Right cardiac atrium (tissue), 5 donors: ENCODE measurements at regions not wholly inside any gene's neighbourhood (a gene's known extent, or its start where the extent isn't known, plus 50 kb on each side); places are given as distances from the start of the nearest gene placed in this dataset.

ENCODE experiments used
- ATAC-seq, 2 donors: fragments of 200-7000 bp; cut with Tn5 transposase; one replicate each; pipeline versions ENCODE4 v1.8.0 to v1.9.1; 2020; ENCODE audit warnings: moderate library complexity in 2 of 2, mild to moderate bottlenecking in 1 of 2
- DNase-seq, 3 donors: peaks; one replicate each; pipeline ENCODE4 v3.0.0-alpha.2; 2020
- H3K27ac ChIP-seq: one replicate; pipeline ENCODE4 v1.5.1; 2013; ENCODE audit warnings: mild to moderate bottlenecking, low read length, control low read depth, moderate library complexity
- H3K27me3 ChIP-seq: one replicate; pipeline ENCODE4 v1.6.1; 2013; ENCODE audit not compliant: control insufficient read depth, insufficient read depth
- H3K4me1 ChIP-seq: one replicate; pipeline ENCODE4 v1.6.1; 2013; ENCODE audit warnings: low read length; ENCODE audit not compliant: control insufficient read depth, insufficient read depth
- H3K4me3 ChIP-seq: one replicate; pipeline ENCODE4 v1.5.1; 2013; ENCODE audit warnings: low read length, control low read depth
- H3K9me3 ChIP-seq: one replicate; pipeline ENCODE4 v1.6.1; 2013; ENCODE audit warnings: low read length; ENCODE audit not compliant: control insufficient read depth
- WGBS: extraction: QIAGEN DNeasy Blood & Tissue Kit; methylation state at CpG from one replicate; pipeline ENCODE4 v1.1.7; 2013; 5-methylcytosine and 5-hydroxymethylcytosine counted together
- intact Hi-C, 4 donors: fragments of 100-400 bp; cut with DNase I; formaldehyde crosslinking; loops; one replicate each; pipeline versions ENCODE4 v1.11.0 to v1.14.0; 2022 to 2023
- donor health status: healthy with polysubstance abuse.
- donor health status: DM: no; HTN: yes; CAD: no.
- donor health status: DM: no; HTN: no; CAD: no.
- donor health status: DM: no; HTN: yes; CAD: no; lungs with severe emphysema.
- donor health status: DM: yes; HTN: yes; CAD: no.

DNA sequence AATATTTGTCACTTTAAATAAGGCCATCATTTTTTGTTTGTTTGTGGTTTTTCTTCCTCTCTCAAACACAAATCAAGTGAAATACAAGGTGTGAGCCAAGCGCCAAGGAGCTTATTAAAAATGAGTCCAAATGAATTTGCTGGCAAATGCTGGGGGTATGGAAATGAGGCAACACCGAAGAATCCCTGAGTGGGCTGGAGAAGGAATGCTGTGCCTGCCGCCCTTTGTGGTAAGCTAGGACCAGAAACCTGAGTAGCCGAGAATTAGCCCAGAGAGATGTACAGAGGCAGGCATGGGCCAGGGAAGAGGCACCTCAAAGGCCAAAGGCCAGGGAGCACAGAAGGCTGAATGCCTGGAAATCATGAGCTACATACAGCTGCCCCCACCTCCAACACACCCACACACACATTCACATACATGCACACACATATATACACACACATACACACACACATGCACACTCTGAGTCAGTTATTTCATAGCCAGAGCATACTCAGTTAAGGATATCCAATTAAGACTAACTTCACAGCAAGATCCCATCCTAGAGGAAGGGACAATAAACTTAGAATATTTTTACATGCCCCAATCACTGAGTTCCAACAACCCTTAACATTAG is 266.1 kb upstream of the DYNLRB2 start:
- DNase-seq (no peak), ATAC-seq (no peak)
- no peak overlapping the region for H3K27ac ChIP-seq
- no peak overlapping the region for H3K4me3 ChIP-seq
- H3K9me3 ChIP-seq: no peaks in the 10 kb centered on the region
- no peaks in the 10 kb centered on the region for H3K4me1 ChIP-seq
- WGBS: 82% methylated on average over 4 of the region's 4 CpGs
- intact Hi-C loops: no loop called here
- no peaks in the 10 kb centered on the region for H3K27me3 ChIP-seq

- WGBS: 84% methylated on average over 4 of the region's 4 CpGs
Measured at GRCh38 chr16:80273635-80274538, 266.9 kb upstream of the DYNLRB2 start.

DNA sequence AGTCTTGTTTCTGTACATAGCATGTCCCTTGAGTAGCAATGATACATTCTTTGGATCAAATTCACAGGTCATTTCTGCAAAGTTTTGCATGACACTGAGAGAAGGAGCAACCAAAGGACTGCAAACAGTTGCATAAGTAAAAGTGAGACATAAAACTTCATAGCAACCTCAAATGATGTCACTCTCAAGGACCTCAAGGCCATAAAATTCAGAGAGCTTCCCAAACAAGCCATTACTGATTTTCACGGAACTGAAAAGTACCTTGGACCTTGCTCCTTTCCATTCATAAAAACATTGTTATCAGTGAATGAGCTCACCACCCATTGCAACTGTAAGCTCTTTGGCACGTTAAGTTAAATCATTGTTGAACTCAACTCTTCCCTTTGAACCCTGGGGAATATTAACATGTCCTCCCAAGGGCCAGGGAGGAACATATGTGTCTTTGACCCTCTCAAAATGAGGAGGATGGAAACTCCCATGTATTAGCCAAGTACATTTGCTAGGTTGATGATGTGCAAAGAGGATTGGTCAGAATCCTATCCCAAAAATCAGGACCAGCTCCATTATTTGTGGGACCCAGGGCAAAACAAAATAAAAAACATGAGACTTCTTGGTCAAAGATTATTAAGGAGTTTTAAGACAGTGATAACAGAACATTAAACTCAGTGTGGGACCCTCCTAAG is 275.0 kb upstream of the DYNLRB2 start:
- intact Hi-C loops: no loop called here
- DNase-seq (no peak), ATAC-seq (no peak)
- WGBS: 49% methylated on average over 2 of the region's 2 CpGs
- H3K27me3 ChIP-seq: no peaks in the 10 kb centered on the region
- H3K9me3 ChIP-seq: no peaks in the 10 kb centered on the region
- no peak overlapping the region for H3K4me3 ChIP-seq
- H3K27ac ChIP-seq: no peak overlapping the region
- no peaks in the 10 kb centered on the region for H3K4me1 ChIP-seq

More at GRCh38 chr16:80273635-80274538, 266.9 kb upstream of the DYNLRB2 start:
- ATAC-seq: no peak
- Histone ChIP-seq H3K27me3 (no peaks in the 10 kb centered on the region), H3K27ac (no peak overlapping the region), H3K4me1 (no peaks in the 10 kb centered on the region), H3K9me3 (no peaks in the 10 kb centered on the region), H3K4me3 (no peak overlapping the region)
- DNase-seq: no peak
- intact Hi-C loops: no loop called here

GRCh38 chr16:80263848-80264694 is 276.7 kb upstream of the DYNLRB2 start:
- ATAC-seq (no peak), DNase-seq (no peak)
- H3K4me1 ChIP-seq: no peaks in the 10 kb centered on the region
- no peaks in the 10 kb centered on the region for H3K27me3 ChIP-seq
- 89% methylated on average over 6 of the region's 6 CpGs for WGBS
- intact Hi-C loops: no loop called here
- H3K27ac ChIP-seq: no peak overlapping the region
- H3K4me3 ChIP-seq: no peak overlapping the region
- H3K9me3 ChIP-seq: no peaks in the 10 kb centered on the region

GRCh38 chr16:80263181-80263823 is 277.5 kb upstream of the DYNLRB2 start:
- no peaks in the 10 kb centered on the region for H3K4me1 ChIP-seq
- H3K27me3 ChIP-seq: no peaks in the 10 kb centered on the region
- no peak for ATAC-seq
- no peak overlapping the region for H3K27ac ChIP-seq
- no peak for DNase-seq
- no peaks in the 10 kb centered on the region for H3K9me3 ChIP-seq
- intact Hi-C loops: no loop called here
- 82% methylated on average over 4 of the region's 4 CpGs for WGBS
- H3K4me3 ChIP-seq: no peak overlapping the region

DNA sequence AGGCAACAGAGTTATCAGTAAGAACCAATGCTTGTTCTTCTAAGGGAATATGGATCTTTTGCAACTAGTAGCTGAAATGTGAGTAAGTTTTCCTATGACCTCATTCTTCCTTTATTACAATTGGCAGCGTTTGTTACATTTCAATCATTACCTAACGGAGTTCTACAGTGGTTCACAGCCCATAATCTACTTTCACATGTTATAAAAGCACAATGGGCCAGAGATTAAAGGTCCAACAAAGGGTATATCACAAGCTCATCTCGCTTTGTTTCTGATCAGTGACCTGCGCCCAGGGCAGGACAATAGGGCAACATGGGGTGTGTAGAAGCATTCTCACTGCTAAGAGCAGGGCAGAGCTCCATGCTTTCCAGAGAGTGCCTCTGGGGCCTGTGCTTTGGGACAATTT is 279.9 kb upstream of the DYNLRB2 start:
- Histone ChIP-seq H3K27me3 (no peaks in the 10 kb centered on the region), H3K27ac (no peak overlapping the region), H3K4me3 (no peak overlapping the region), H3K4me1 (no peaks in the 10 kb centered on the region), H3K9me3 (no peaks in the 10 kb centered on the region)
- ATAC-seq (no peak), DNase-seq (peak in 1 of 3 donors; percentile 45)
- intact Hi-C loops: no loop called here
- 62% methylated on average over 4 of the region's 4 CpGs for WGBS

GRCh38 chr16:80259290-80259805 is 281.4 kb upstream of the DYNLRB2 start:
- 72% methylated on average over 6 of the region's 6 CpGs for WGBS
- no peak for DNase-seq
- no peaks in the 10 kb centered on the region for H3K27me3 ChIP-seq
- intact Hi-C loops: no loop called here
- no peak overlapping the region for H3K27ac ChIP-seq
- no peak for ATAC-seq
- H3K4me3 ChIP-seq: no peak overlapping the region
- H3K4me1 ChIP-seq: no peaks in the 10 kb centered on the region
- no peaks in the 10 kb centered on the region for H3K9me3 ChIP-seq

- H3K9me3 ChIP-seq: no peaks in the 10 kb centered on the region
- WGBS: 85% methylated on average over 3 of the region's 3 CpGs
- H3K4me1 ChIP-seq: no peaks in the 10 kb centered on the region
- DNase-seq: no peak
- intact Hi-C loops: no loop called here
- H3K4me3 ChIP-seq: no peak overlapping the region
- H3K27me3 ChIP-seq: no peaks in the 10 kb centered on the region
- ATAC-seq: no peak
- H3K27ac ChIP-seq: no peak overlapping the region
Measured at GRCh38 chr16:80258407-80258806, 282.4 kb upstream of the DYNLRB2 start.

DNA sequence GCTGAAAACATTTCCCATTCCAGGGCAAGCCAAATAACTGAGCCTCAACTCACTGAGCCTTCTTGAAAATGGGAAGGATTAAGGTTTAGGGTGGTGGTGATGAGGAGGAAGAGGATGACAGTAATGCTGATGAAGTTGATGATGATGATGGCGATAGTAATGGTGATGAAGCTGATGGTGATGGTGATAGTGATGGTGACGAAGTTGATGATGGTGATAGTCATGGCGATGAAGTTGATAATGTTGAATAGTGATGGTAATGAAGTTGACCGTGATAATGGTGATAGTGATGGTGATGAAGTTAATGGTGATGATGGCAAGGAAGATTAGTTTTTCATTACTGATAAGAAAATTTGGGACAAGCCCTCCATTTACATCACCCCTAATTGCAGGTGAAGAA is 285.8 kb upstream of the DYNLRB2 start:
- Histone ChIP-seq H3K4me3 (no peak overlapping the region), H3K9me3 (no peaks in the 10 kb centered on the region), H3K27me3 (no peaks in the 10 kb centered on the region), H3K4me1 (no peaks in the 10 kb centered on the region), H3K27ac (no peak overlapping the region)
- no peak for DNase-seq
- intact Hi-C loops: no loop called here
- no peak for ATAC-seq
- 87% methylated on average over 4 of the region's 4 CpGs for WGBS

GRCh38 chr16:80253741-80254140 is 287.1 kb upstream of the DYNLRB2 start:
- Histone ChIP-seq H3K4me1 (no peaks in the 10 kb centered on the region), H3K4me3 (no peak overlapping the region), H3K9me3 (no peaks in the 10 kb centered on the region), H3K27me3 (no peaks in the 10 kb centered on the region), H3K27ac (no peak overlapping the region)
- no peak for DNase-seq
- ATAC-seq: no peak
- 84% methylated on average over 5 of the region's 5 CpGs for WGBS
- intact Hi-C loops: no loop called here
